Fibroblast of lung (primary cell): ENCODE measurements at regions not wholly inside any gene's neighbourhood (a gene's known extent, or its start where the extent isn't known, plus 50 kb on each side); places are given as distances from the start of the nearest gene placed in this dataset.

Source experiments
- DNase-seq, 2 donors: peaks; one replicate each; pipeline versions ENCODE4 v3.0.0 to v3.0.0-alpha.2; 2010; ENCODE audit warnings: low read depth in 2 of 2
- H2AFZ ChIP-seq: 2 replicates; pipeline ENCODE4 v1.5.1; 2012; ENCODE audit warnings: low read length, control low read depth, inconsistent platforms
- H3K27ac ChIP-seq: 2 replicates; pipeline ENCODE4 v1.5.1; 2011; ENCODE audit warnings: low read length, control low read depth; ENCODE audit not compliant: insufficient read depth
- H3K27me3 ChIP-seq: 2 replicates; pipeline ENCODE4 v1.5.1; 2011; ENCODE audit warnings: mild to moderate bottlenecking, low read length; ENCODE audit not compliant: control insufficient read depth, insufficient read depth
- H3K36me3 ChIP-seq: 2 replicates; pipeline ENCODE4 v1.5.1; 2011; ENCODE audit warnings: low read length; ENCODE audit not compliant: control insufficient read depth, insufficient read depth
- H3K4me1 ChIP-seq: 2 replicates; pipeline ENCODE4 v1.5.1; 2011; ENCODE audit warnings: low read length; ENCODE audit not compliant: control insufficient read depth, insufficient read depth; ENCODE audit errors: extremely low read depth
- H3K4me2 ChIP-seq: 2 replicates; pipeline ENCODE4 v1.5.1; 2011; ENCODE audit warnings: low read length, control low read depth; ENCODE audit not compliant: insufficient read depth; ENCODE audit errors: extremely low read depth
- H3K4me3 ChIP-seq, 4 experiments: fragments of 200-600 bp in 1 of 4; sonication (generic) in 1 of 4; replicated peaks in 1 of 4; 2 replicates each; pipeline ENCODE4 v1.5.1; 2011 to 2016; ENCODE audit warnings: low read length in 4 of 4, low read depth in 3 of 4, mild to moderate bottlenecking in 3 of 4, control low read depth in 2 of 4, inconsistent platforms in 1 of 4, mixed read lengths in 1 of 4; ENCODE audit not compliant: insufficient read depth in 1 of 4; ENCODE audit errors: control extremely low read depth in 1 of 4
- H3K79me2 ChIP-seq: 2 replicates; pipeline ENCODE4 v1.5.1; 2012; ENCODE audit warnings: mild to moderate bottlenecking, low read length, inconsistent platforms; ENCODE audit not compliant: control insufficient read depth, insufficient read depth
- H3K9ac ChIP-seq: 2 replicates; pipeline ENCODE4 v1.5.1; 2011; ENCODE audit warnings: mild to moderate bottlenecking, low read length, control low read depth; ENCODE audit not compliant: insufficient read depth
- H3K9me3 ChIP-seq: 2 replicates; pipeline ENCODE4 v1.5.1; 2012; ENCODE audit warnings: low read depth, low read length; ENCODE audit not compliant: control insufficient read depth, insufficient read depth
- H4K20me1 ChIP-seq: 2 replicates; pipeline ENCODE4 v1.5.1; 2011; ENCODE audit warnings: low read length; ENCODE audit not compliant: control insufficient read depth, insufficient read depth; ENCODE audit errors: extremely low read depth
- EZH2 ChIP-seq: IDR thresholded peaks from 2 replicates; pipeline ENCODE4 v1.5.1; 2012; ENCODE audit warnings: low read length, control low read depth, mild to moderate bottlenecking; ENCODE audit errors: missing control alignments
- TF ChIP-seq, protein P1 (sequence below), 2 donors: IDR thresholded peaks in 1 of 2; conservative IDR thresholded peaks in 1 of 2; 1 replicate in 1 of 2; 2 replicates in 1 of 2; pipeline ENCODE4 v1.5.1; 2011 to 2012; ENCODE audit warnings: low read length in 2 of 2, control low read depth in 1 of 2, inconsistent platforms in 1 of 2, low read depth in 1 of 2, mild to moderate bottlenecking in 1 of 2

DNA sequence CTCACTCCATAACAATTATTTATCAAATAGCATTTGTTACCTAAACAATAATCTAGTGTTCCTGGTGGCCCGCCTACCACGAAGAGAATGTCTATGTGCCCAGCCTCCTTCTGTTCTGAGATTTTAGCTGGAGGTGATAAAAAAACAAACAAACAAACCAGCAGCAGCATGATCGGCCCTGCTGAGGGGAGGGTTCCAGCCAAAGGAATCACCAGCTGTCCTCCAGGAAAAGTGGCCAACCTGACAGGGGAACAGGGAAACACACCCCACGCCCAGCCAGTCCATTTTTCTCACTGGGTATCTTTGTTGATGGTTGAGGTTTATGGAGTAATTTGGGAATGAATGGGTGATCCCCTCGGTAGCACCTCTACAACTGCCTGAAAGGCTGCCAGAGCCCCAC lies 203.0 kb upstream of the DYNLRB2 start:
- no peaks in the 10 kb centered on the region for H3K36me3 ChIP-seq
- no peak overlapping the region for H3K27ac ChIP-seq
- H3K4me2 ChIP-seq: no peak overlapping the region
- no peaks in the 10 kb centered on the region for H3K4me1 ChIP-seq
- no peaks in the 10 kb centered on the region for H3K27me3 ChIP-seq
- H4K20me1 ChIP-seq: no peaks in the 10 kb centered on the region
- TF ChIP-seq, protein P1, sequence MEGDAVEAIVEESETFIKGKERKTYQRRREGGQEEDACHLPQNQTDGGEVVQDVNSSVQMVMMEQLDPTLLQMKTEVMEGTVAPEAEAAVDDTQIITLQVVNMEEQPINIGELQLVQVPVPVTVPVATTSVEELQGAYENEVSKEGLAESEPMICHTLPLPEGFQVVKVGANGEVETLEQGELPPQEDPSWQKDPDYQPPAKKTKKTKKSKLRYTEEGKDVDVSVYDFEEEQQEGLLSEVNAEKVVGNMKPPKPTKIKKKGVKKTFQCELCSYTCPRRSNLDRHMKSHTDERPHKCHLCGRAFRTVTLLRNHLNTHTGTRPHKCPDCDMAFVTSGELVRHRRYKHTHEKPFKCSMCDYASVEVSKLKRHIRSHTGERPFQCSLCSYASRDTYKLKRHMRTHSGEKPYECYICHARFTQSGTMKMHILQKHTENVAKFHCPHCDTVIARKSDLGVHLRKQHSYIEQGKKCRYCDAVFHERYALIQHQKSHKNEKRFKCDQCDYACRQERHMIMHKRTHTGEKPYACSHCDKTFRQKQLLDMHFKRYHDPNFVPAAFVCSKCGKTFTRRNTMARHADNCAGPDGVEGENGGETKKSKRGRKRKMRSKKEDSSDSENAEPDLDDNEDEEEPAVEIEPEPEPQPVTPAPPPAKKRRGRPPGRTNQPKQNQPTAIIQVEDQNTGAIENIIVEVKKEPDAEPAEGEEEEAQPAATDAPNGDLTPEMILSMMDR (conservative IDR thresholded peaks at IDR 0.05 in 1 of 2, IDR thresholded peaks at IDR 0.05 in 1 of 2; ENCODE audit: low read depth in 1 of 2, low read length in 2 of 2): no peak
- TF ChIP-seq EZH2: no peak
- no peaks in the 10 kb centered on the region for H3K9me3 ChIP-seq
- no peak for DNase-seq
- no peak overlapping the region for H3K4me3 ChIP-seq
- H2AFZ ChIP-seq: no peak overlapping the region
- no peak overlapping the region for H3K9ac ChIP-seq
- H3K79me2 ChIP-seq: no peaks in the 10 kb centered on the region

DNA sequence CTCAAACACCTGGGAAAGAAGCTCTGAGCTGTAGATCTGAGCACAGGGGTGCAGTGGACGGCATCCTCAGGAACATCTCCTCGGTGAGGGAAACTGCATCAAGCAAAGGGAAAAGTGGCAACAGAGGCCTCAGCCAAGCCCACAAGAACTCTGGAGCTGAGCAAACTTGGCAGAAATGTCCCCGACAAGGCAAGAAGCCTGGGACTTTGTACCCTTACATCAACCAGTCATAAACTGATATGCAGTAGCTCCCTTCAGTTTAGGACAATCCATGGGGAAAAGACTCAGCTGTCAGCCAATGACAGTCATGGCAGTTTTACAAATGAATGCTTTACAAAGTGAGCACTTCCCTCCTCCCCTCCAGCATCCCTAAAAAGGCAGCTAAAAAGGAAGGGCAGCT lies 210.0 kb upstream of the DYNLRB2 start:
- Histone ChIP-seq H3K36me3 (no peaks in the 10 kb centered on the region), H3K27me3 (no peaks in the 10 kb centered on the region), H3K9me3 (no peaks in the 10 kb centered on the region), H3K4me3 (no peak overlapping the region), H2AFZ (no peak overlapping the region), H3K27ac (no peak overlapping the region), H4K20me1 (no peaks in the 10 kb centered on the region), H3K79me2 (no peaks in the 10 kb centered on the region), H3K4me1 (no peaks in the 10 kb centered on the region), H3K9ac (no peak overlapping the region), H3K4me2 (no peak overlapping the region)
- DNase-seq: no peak
- TF ChIP-seq, protein P1 (conservative IDR thresholded peaks at IDR 0.05 in 1 of 2, IDR thresholded peaks at IDR 0.05 in 1 of 2; ENCODE audit: low read depth in 1 of 2, low read length in 2 of 2): no peak
- TF ChIP-seq EZH2: no peak

DNA sequence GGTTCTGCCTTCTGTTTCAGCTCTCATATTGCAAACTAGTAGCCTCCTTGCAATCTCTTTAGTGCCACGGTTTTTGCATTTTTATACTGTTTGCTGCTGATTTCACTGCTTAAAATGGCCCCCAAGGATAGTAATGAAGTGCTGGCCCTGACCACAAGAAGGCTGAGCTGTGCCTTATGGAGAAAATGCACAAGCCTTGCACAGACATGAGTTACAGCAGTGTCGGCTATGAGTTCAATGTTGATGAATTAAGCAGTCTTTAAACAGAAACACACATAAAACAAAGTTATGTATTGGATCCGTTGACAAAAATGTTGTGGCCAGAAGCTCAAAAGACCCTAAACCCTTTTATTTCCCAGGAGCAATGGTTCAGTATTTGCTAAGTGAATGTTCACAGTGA lies 210.6 kb upstream of the DYNLRB2 start:
- Histone ChIP-seq H3K4me3 (no peak overlapping the region), H3K4me1 (no peaks in the 10 kb centered on the region), H4K20me1 (no peaks in the 10 kb centered on the region)

More for the DNA sequence above, 210.6 kb upstream of the DYNLRB2 start:
- TF ChIP-seq, protein P1 (conservative IDR thresholded peaks at IDR 0.05 in 1 of 2, IDR thresholded peaks at IDR 0.05 in 1 of 2; ENCODE audit: low read depth in 1 of 2, low read length in 2 of 2): no peak
- TF ChIP-seq EZH2: no peak
- Histone ChIP-seq H3K27ac (no peak overlapping the region), H2AFZ (no peak overlapping the region), H3K79me2 (no peaks in the 10 kb centered on the region), H3K4me2 (no peak overlapping the region), H3K27me3 (no peaks in the 10 kb centered on the region), H3K9me3 (no peaks in the 10 kb centered on the region), H3K36me3 (no peaks in the 10 kb centered on the region), H3K9ac (no peak overlapping the region)
- no peak for DNase-seq
